ENCODE measurements at regions not wholly inside any gene's neighbourhood (a gene's known extent, or its start where the extent isn't known, plus 50 kb on each side); places are given as distances from the start of the nearest gene placed in this dataset.

DNA sequence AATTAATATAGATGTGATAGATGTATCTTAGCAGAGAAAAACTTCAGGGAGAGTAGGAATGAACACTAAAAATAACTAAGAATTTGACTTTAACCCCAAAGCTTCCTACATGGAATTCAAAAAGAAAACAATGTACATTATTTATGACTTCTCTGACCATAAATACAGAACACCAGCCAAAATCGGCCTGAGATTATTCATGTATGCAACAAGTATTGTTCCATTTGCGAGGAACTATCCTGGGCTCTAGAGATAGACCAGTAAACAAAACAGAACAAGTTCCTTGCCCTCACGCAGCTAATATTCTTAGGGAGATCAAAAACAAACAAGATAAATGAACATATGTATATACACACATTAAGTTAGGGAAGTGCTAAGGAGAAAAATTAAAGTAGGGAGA, 432.3 kb upstream of the SOX5 start:
- no peaks in the 10 kb centered on the region for H3K36me3 ChIP-seq (ENCODE audit: control insufficient read depth in 2 of 2, extremely low read depth in 1 of 2, insufficient read depth in 2 of 2, low read length in 2 of 2)
- no peaks in the 10 kb centered on the region for H3K79me2 ChIP-seq (ENCODE audit: control insufficient read depth, insufficient read depth, low read length)
- CTCF ChIA-PET = no interaction called here
- no peaks in the 10 kb centered on the region for H3K4me1 ChIP-seq (ENCODE audit: control insufficient read depth, extremely low read depth, insufficient read depth, low read length)
- H3K27ac ChIP-seq (ENCODE audit: insufficient read depth, low read depth, low read length) = no peak overlapping the region
- H3K9ac ChIP-seq (replicated peaks; ENCODE audit: extremely low read depth, insufficient read depth, low read length) = no peak overlapping the region
- no peak overlapping the region for H3K4me2 ChIP-seq (ENCODE audit: insufficient read depth, low read length)
- H4K20me1 ChIP-seq (replicated peaks; ENCODE audit: control insufficient read depth, extremely low read depth, insufficient read depth, low read length) = no peaks in the 10 kb centered on the region
- dilution Hi-C loops (cut with MboI; ENCODE audit: extremely low pct_ligation_motif_present, low sequenced_read_pairs) (no loop called here), intact Hi-C loops (cut with micrococcal nuclease) (no loop called here)
- DNase-seq (ENCODE audit: low read depth, low spot score) (no peak), FAIRE-seq (no peak)
- POLR2A ChIA-PET = no interaction called here
- H2AFZ ChIP-seq (ENCODE audit: low read depth, low read length) = no peak overlapping the region
- no peaks in the 10 kb centered on the region for H3K9me1 ChIP-seq (replicated peaks; ENCODE audit: control insufficient read depth, extremely low read depth, insufficient read depth, low read length)
- no peaks in the 10 kb centered on the region for H3K27me3 ChIP-seq (ENCODE audit: control insufficient read depth in 2 of 2, insufficient read depth in 2 of 2, low read length in 2 of 2)
- TF ChIP-seq GATA2 (IDR thresholded peaks at IDR 0.05; ENCODE audit: insufficient read depth, insufficient read length, low read depth, low read length) (no peak), FOS (IDR thresholded peaks at IDR 0.05; ENCODE audit: borderline replicate concordance, insufficient read depth, low read length) (no peak)
- TF ChIP-seq, protein P1, sequence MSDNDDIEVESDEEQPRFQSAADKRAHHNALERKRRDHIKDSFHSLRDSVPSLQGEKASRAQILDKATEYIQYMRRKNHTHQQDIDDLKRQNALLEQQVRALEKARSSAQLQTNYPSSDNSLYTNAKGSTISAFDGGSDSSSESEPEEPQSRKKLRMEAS (IDR thresholded peaks at IDR 0.05; ENCODE audit: insufficient read depth, insufficient read length) = no peak
- TF ChIP-seq, protein P2, sequence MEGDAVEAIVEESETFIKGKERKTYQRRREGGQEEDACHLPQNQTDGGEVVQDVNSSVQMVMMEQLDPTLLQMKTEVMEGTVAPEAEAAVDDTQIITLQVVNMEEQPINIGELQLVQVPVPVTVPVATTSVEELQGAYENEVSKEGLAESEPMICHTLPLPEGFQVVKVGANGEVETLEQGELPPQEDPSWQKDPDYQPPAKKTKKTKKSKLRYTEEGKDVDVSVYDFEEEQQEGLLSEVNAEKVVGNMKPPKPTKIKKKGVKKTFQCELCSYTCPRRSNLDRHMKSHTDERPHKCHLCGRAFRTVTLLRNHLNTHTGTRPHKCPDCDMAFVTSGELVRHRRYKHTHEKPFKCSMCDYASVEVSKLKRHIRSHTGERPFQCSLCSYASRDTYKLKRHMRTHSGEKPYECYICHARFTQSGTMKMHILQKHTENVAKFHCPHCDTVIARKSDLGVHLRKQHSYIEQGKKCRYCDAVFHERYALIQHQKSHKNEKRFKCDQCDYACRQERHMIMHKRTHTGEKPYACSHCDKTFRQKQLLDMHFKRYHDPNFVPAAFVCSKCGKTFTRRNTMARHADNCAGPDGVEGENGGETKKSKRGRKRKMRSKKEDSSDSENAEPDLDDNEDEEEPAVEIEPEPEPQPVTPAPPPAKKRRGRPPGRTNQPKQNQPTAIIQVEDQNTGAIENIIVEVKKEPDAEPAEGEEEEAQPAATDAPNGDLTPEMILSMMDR (IDR thresholded peaks at IDR 0.05; ENCODE audit: extremely low read depth in 1 of 2, insufficient read depth in 1 of 2, low read depth in 1 of 2, low read length in 2 of 2) = no peak
- H3K9me3 ChIP-seq (replicated peaks; ENCODE audit: control insufficient read depth, insufficient read depth, low read length) = no peaks in the 10 kb centered on the region
- H3K4me3 ChIP-seq (replicated peaks in 1 of 3; ENCODE audit: insufficient read depth in 1 of 3, low read depth in 1 of 3, low read length in 3 of 3) = no peak overlapping the region
- BruUV-seq (replicated peaks) = no TSS peak

DNA sequence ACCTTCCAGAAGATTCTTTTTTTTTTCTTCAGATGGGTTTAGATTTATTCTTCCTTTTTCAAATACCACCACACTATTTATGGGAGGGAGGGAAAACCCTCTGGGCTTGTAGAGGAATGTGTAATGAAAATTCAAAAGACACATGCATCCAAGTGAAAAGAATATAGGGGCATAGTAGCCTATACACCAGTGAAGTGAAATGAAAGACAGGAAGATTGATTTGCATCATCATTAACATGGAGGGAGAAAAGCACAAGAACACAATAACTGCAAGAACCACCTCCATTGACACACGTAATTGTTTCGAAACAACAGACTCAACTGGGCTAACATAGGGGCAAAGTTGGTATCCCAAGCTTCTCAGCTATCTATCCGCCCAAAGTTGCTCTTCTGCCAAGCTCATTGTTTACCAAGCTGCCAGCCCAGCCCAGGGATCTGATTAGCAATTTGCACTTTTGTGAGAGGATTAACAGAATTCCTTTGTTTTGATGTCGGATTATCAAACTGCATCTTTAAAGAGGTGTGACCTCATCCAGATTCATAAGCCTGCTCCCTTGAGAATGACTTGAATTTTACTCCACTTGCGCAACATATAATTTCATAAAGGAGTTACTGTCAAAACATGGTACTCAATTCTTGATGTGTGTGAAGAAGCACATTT, 430.5 kb upstream of the SOX5 start:
- no peak overlapping the region for H3K9ac ChIP-seq (replicated peaks; ENCODE audit: extremely low read depth, insufficient read depth, low read length)
- H4K20me1 ChIP-seq (replicated peaks; ENCODE audit: control insufficient read depth, extremely low read depth, insufficient read depth, low read length) = no peaks in the 10 kb centered on the region
- intact Hi-C loops (cut with micrococcal nuclease) = no loop called here
- H3K9me1 ChIP-seq (replicated peaks; ENCODE audit: control insufficient read depth, extremely low read depth, insufficient read depth, low read length) = no peaks in the 10 kb centered on the region
- H3K79me2 ChIP-seq (ENCODE audit: control insufficient read depth, insufficient read depth, low read length) = no peaks in the 10 kb centered on the region
- no peak for FAIRE-seq
- dilution Hi-C loops (cut with MboI; ENCODE audit: extremely low pct_ligation_motif_present, low sequenced_read_pairs) = no loop called here
- no peaks in the 10 kb centered on the region for H3K4me1 ChIP-seq (ENCODE audit: control insufficient read depth, extremely low read depth, insufficient read depth, low read length)
- H3K36me3 ChIP-seq (ENCODE audit: control insufficient read depth in 2 of 2, extremely low read depth in 1 of 2, insufficient read depth in 2 of 2, low read length in 2 of 2) = no peaks in the 10 kb centered on the region
- BruUV-seq (replicated peaks) = no TSS peak
- H3K4me3 ChIP-seq (replicated peaks in 1 of 3; ENCODE audit: insufficient read depth in 1 of 3, low read depth in 1 of 3, low read length in 3 of 3) = no peak overlapping the region
- DNase-seq (ENCODE audit: low read depth, low spot score) = no peak
- POLR2A ChIA-PET = no interaction called here
- H2AFZ ChIP-seq (ENCODE audit: low read depth, low read length) = no peak overlapping the region
- no peak overlapping the region for H3K27ac ChIP-seq (ENCODE audit: insufficient read depth, low read depth, low read length)
- no peaks in the 10 kb centered on the region for H3K27me3 ChIP-seq (ENCODE audit: control insufficient read depth in 2 of 2, insufficient read depth in 2 of 2, low read length in 2 of 2)
- CTCF ChIA-PET = no interaction called here
- TF ChIP-seq POLR2A (IDR thresholded peaks at IDR 0.05; ENCODE audit: low read depth, low read length) (no peak), JUN (IDR thresholded peaks at IDR 0.05; ENCODE audit: borderline replicate concordance, insufficient read depth, insufficient read length, low read depth) (no peak), MYC (IDR thresholded peaks at IDR 0.05; ENCODE audit: low read depth, low read length) (no peak), EZH2 (IDR thresholded peaks at IDR 0.05; ENCODE audit: borderline replicate concordance, low read depth, low read length, severe bottlenecking) (no peak), GATA2 (IDR thresholded peaks at IDR 0.05; ENCODE audit: insufficient read depth, insufficient read length, low read depth, low read length) (no peak), POLR2AphosphoS5 (IDR thresholded peaks at IDR 0.05; ENCODE audit: insufficient read depth, low read depth, low read length) (no peak), FOS (IDR thresholded peaks at IDR 0.05; ENCODE audit: borderline replicate concordance, insufficient read depth, low read length) (no peak)
- TF ChIP-seq, protein P2 (IDR thresholded peaks at IDR 0.05; ENCODE audit: extremely low read depth in 1 of 2, insufficient read depth in 1 of 2, low read depth in 1 of 2, low read length in 2 of 2) = no peak
- TF ChIP-seq, protein P1 (IDR thresholded peaks at IDR 0.05; ENCODE audit: insufficient read depth, insufficient read length) = no peak
- H3K9me3 ChIP-seq (replicated peaks; ENCODE audit: control insufficient read depth, insufficient read depth, low read length) = no peaks in the 10 kb centered on the region
- no peak overlapping the region for H3K4me2 ChIP-seq (ENCODE audit: insufficient read depth, low read length)
